Stimulated activated CD4-positive, alpha-beta T cell treated with anti-CD3 and anti-CD28 coated beads, Interleukin-4, amount 100 ng/mL, for 24 hours (primary cell): ENCODE measurements at regions not wholly inside any gene's neighbourhood (a gene's known extent, or its start where the extent isn't known, plus 50 kb on each side); places are given as distances from the start of the nearest gene placed in this dataset.
"Not testable (repeated sequence)": the region's sequence is repeated elsewhere in the genome, so short reads cannot be mapped to it uniquely, and the experiment has no call there.

Source experiments
- DNase-seq: peaks from one replicate; pipeline ENCODE4 v3.0.0-alpha.2; 2020

GRCh38 chr4:164100741-164101365 lies 606.4 kb downstream of the TMA16 start:
- not testable (repeated sequence) for DNase-seq

GRCh38 chr4:164108971-164109370 lies 614.5 kb downstream of the TMA16 start:
- no peak for DNase-seq

GRCh38 chr4:164109503-164109902 lies 615.0 kb downstream of the TMA16 start:
- no peak for DNase-seq

- no peak for DNase-seq
Measured at GRCh38 chr4:164115236-164115635, 620.7 kb downstream of the TMA16 start.

GRCh38 chr4:164116286-164116685 lies 621.8 kb downstream of the TMA16 start:
- DNase-seq = no peak

GRCh38 chr4:164134388-164134787 lies 619.5 kb upstream of the SMIM31 start:
- DNase-seq = no peak

- DNase-seq = no peak
Measured at GRCh38 chr4:164136180-164136616, 617.7 kb upstream of the SMIM31 start.

- DNase-seq = no peak
Measured at GRCh38 chr4:164138521-164138920, 615.4 kb upstream of the SMIM31 start.

- no peak for DNase-seq
Measured at GRCh38 chr4:164139291-164139690, 614.6 kb upstream of the SMIM31 start.

- not testable (repeated sequence) for DNase-seq
Measured at GRCh38 chr4:164141755-164142375, 612.1 kb upstream of the SMIM31 start.

- DNase-seq = no peak
Measured at GRCh38 chr4:164154416-164154815, 599.5 kb upstream of the SMIM31 start.

- DNase-seq = no peak
Measured at GRCh38 chr4:164169591-164169990, 584.3 kb upstream of the SMIM31 start.

- DNase-seq = no peak
Measured at GRCh38 chr4:164177153-164177552, 576.8 kb upstream of the SMIM31 start.

GRCh38 chr4:164177753-164178152 lies 576.2 kb upstream of the SMIM31 start:
- no peak for DNase-seq

- no peak for DNase-seq
Measured at GRCh38 chr4:164188236-164188635, 565.7 kb upstream of the SMIM31 start.

- DNase-seq = no peak
Measured at GRCh38 chr4:164192844-164193243, 561.1 kb upstream of the SMIM31 start.

GRCh38 chr4:164193676-164194075 lies 560.3 kb upstream of the SMIM31 start:
- no peak for DNase-seq

- DNase-seq = no peak
Measured at GRCh38 chr4:164197556-164197955, 556.4 kb upstream of the SMIM31 start.

GRCh38 chr4:164203476-164203875 lies 550.5 kb upstream of the SMIM31 start:
- DNase-seq = no peak

GRCh38 chr4:164204434-164204833 lies 549.5 kb upstream of the SMIM31 start:
- DNase-seq = no peak

- no peak for DNase-seq
Measured at GRCh38 chr4:164207460-164207859, 546.5 kb upstream of the SMIM31 start.

- DNase-seq = no peak
Measured at GRCh38 chr4:164210377-164210776, 543.6 kb upstream of the SMIM31 start.

GRCh38 chr4:164212134-164212533 lies 541.8 kb upstream of the SMIM31 start:
- no peak for DNase-seq

GRCh38 chr4:164212714-164213113 lies 541.2 kb upstream of the SMIM31 start:
- no peak for DNase-seq
